ENCODE measurements at regions not wholly inside any gene's neighbourhood (a gene's known extent, or its start where the extent isn't known, plus 50 kb on each side); places are given as distances from the start of the nearest gene placed in this dataset.

- TF ChIP-seq CTCF (IDR thresholded peaks at IDR 0.05) (no peak), EP300 (IDR thresholded peaks at IDR 0.05) (no peak), POLR2A (IDR thresholded peaks at IDR 0.05) (no peak), POLR2AphosphoS5 (IDR thresholded peaks at IDR 0.05) (no peak)
These were observed 510.8 kb downstream of the SPATA31D1 start for GRCh38 chr9:82499337-82499736.

All from suprapubic skin (tissue), 4 donors.